HG02588 (cell line): ENCODE measurements at regions not wholly inside any gene's neighbourhood (a gene's known extent, or its start where the extent isn't known, plus 50 kb on each side); places are given as distances from the start of the nearest gene placed in this dataset.

ENCODE experiments used
- ATAC-seq: cut with Tn5 transposase; IDR thresholded peaks from one replicate; pipeline ENCODE4 v1.9.1; 2021; ENCODE audit warnings: mild to moderate bottlenecking, moderate library complexity; ENCODE audit not compliant: unreplicated experiment

DNA sequence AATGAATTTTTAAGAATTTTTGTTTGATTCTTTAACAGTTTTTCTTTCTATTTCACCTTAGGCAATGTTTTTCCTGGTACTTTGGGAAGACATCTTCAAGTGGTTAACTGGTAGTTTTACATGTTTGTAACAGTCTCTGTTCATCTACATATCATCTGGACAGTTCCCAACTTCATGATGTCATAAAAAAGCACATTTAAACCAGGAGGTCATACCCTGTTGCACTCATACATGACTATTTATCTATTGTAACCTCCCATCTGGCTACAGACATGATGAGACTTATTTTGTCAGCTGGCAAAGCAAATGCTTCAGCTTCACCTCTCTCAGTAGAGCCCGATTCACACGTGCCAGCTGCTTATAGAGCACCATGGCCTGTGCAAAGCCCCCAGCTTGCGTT lies 99.8 kb upstream of the YPEL5 start:
- ATAC-seq, result no peak

DNA sequence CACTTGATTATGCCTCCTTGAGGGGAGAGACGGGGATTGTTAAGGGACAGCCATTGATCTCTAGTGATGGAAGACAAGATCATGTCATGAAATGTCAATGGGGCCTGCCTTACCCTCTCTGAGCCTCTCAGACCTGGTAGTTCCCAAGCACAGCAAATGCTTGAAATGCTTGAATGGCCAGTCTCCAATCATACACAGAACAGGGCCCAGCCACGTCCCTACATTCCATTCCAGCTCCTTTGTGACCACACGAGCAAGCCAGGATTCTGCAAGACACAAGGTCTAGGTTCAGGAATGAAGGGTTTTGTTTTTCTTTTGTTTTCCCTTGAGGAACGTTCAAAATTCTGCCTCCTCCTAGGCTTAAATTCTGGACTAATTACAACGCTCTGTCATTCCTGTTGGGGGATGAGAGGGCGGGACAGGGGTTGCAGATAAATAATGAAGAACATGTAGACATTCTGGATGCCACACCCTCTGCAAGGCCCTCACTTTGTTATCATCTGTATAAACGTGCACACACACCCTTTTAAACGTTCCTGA lies 98.1 kb upstream of the YPEL5 start:
- ATAC-seq, result no peak

DNA sequence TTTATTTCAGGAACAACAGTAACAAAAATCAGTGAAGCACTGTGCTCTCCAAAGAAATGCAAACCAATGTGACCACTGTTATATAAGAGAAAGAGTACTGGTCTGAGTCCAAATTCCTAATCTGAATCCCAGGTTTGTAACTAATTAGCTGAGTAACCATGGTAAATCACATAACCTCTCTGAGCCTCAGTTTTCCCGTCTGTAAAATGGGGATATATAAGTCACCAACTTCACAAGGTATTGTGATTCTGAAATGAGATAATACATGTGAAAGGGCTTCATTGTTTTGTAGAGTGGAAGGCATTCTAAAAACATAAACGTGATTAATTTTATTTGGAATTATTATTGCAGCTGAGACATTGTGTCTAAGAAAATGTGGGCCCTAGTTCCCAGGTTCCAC lies 91.3 kb upstream of the YPEL5 start:
- ATAC-seq, result no peak

- ATAC-seq, result no peak
These were observed 86.2 kb upstream of the YPEL5 start for GRCh38 chr2:30060562-30060961.

- no peak for ATAC-seq
These were observed 78.7 kb upstream of the YPEL5 start for GRCh38 chr2:30068067-30068466.

DNA sequence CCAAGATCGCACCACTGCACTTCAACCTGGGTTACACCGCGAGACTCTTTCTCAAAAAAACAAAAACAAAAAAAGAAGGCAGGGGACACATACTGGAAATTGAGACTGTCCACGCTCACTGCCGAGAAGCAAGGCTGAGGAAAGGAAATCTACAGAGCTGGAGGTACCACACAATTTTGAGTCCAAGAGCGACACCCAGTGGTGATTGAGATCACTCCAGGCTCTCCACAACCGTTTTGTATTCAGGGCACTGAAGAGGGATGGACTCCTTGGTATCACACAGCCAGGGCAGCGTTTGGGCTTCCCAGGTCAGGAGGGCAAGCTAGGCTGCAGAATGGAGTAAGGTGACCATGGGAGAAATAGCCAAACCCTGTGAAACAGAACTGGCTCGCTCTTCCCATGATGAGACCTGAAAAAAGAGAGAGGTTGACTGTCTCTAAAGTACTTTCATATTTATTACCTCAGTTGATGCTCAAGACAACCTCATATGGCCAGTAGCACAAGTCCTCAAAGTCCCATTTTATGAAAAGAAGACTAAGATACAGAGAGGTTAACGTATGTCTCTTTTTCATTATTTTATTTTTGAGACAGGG lies 74.5 kb upstream of the YPEL5 start:
- ATAC-seq, result peak; percentile 55

- no peak for ATAC-seq
These were observed 73.3 kb upstream of the YPEL5 start for GRCh38 chr2:30073523-30073922.

DNA sequence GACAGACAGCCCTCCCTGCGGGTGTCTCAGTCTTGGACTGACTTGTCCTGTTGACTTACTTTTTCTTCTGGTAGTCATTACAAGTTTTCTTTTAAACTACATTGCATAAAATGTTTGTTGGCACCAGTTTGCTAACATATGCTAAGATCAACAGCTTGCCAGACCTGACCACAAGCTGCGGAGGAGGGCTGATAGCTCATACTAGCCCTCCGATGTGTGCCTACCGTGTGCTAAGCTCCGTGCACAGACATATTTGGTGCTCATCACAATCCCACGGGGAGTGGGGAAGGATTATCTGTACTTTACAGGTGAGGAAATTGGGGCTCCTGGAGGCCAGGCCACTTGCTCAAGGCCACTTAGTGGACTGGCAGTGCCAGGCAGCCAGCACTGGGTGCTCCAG lies 72.8 kb upstream of the YPEL5 start:
- no peak for ATAC-seq

GRCh38 chr2:30078521-30078920 lies 68.3 kb upstream of the YPEL5 start:
- ATAC-seq, result no peak

DNA sequence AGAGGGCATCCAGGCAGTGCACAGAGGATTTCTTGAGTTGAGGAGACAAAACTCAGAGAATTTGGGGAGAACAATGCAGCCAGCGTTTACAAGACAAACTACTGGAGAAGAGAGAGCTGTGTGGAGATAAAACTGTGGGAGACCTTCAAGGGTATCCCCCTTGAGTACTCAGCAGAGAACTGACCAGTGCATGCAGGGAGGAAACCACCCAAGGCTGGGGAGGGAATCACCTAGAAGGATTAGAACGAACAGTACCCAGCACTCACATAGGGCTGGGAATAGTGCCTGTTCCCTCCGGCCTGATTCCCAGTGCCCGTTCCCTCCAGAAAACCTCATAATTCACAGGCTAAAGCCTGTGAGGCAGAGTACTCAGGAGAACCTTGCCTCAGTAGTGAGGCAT lies 61.9 kb upstream of the YPEL5 start:
- no peak for ATAC-seq

DNA sequence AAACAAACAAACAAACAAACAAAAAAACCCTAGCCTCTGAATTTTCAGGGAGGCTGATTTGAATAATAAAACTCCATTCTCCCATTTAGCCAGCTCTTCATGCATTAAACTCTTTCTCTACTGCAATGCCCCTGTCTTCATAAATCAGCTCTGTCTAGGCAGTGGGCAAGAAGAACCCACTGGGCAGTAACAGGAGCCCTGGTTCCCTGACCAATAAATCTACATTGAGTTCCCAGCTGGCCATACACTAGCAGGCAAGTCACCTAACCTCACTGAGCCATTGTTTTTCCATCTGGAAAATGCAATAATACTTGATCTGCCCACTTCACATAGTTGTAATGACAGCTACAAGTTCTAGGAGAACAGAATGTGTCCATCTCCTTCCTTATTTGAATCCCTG lies 57.6 kb upstream of the YPEL5 start:
- no peak for ATAC-seq

DNA sequence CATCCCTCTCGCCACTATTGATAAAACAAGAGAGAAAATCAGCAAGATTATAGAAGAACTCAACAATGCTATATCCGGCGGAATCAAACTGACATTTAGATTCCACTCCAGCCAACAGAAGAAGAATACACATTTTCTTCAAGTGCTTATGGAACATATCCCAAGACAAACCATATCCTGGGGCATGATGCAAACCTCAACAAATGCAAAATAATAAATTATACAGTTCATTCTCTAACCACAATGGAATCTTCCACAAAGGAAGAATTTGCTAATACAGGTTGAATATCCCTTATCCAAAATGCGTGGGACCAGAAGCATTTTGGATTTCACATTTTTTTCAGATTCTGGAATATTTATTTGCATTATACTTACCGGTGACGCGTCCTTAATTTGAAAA lies 51.4 kb upstream of the YPEL5 start:
- ATAC-seq, result no peak

GRCh38 chr2:30096451-30096850 lies 50.4 kb upstream of the YPEL5 start:
- no peak for ATAC-seq
